ENCODE measurements at regions not wholly inside any gene's neighbourhood (a gene's known extent, or its start where the extent isn't known, plus 50 kb on each side); places are given as distances from the start of the nearest gene placed in this dataset.
"Not testable (repeated sequence)": the region's sequence is repeated elsewhere in the genome, so short reads cannot be mapped to it uniquely, and the experiment has no call there.

GRCh38 chr7:80292634-80293033, 158.0 kb downstream of the GNAI1 start:
- DNase-seq (ENCODE audit: low read depth in 2 of 2), result not testable (repeated sequence)

GRCh38 chr7:80288175-80289122, 153.8 kb downstream of the GNAI1 start:
- DNase-seq (ENCODE audit: low read depth in 2 of 2), result no peak

GRCh38 chr7:80287400-80288174, 153.0 kb downstream of the GNAI1 start:
- DNase-seq (ENCODE audit: low read depth in 2 of 2), result no peak

GRCh38 chr7:80286611-80287010, 152.0 kb downstream of the GNAI1 start:
- no peak for DNase-seq (ENCODE audit: low read depth in 2 of 2)

GRCh38 chr7:80284855-80285254, 150.2 kb downstream of the GNAI1 start:
- no peak for DNase-seq (ENCODE audit: low read depth in 2 of 2)

GRCh38 chr7:80279760-80280159, 145.1 kb downstream of the GNAI1 start:
- no peak for DNase-seq (ENCODE audit: low read depth in 2 of 2)

GRCh38 chr7:80278737-80279136, 144.1 kb downstream of the GNAI1 start:
- DNase-seq (ENCODE audit: low read depth in 2 of 2), result no peak

- no peak for DNase-seq (ENCODE audit: low read depth in 2 of 2)
These were observed 143.1 kb downstream of the GNAI1 start for GRCh38 chr7:80277434-80278427.
